OCI-LY7 (cell line): ENCODE measurements at regions not wholly inside any gene's neighbourhood (a gene's known extent, or its start where the extent isn't known, plus 50 kb on each side); places are given as distances from the start of the nearest gene placed in this dataset.

Source experiments
- EZH2phosphoT487 ChIP-seq: fragments of 200-600 bp; sonication (generic); IDR thresholded peaks from 2 replicates; pipeline ENCODE4 v1.6.1; 2018; ENCODE audit warnings: low read depth, borderline replicate concordance, mild to moderate bottlenecking, mixed run types, antibody characterized with exemption, low read length, moderate library complexity, mixed read lengths
- TF ChIP-seq, protein P1 (sequence below): fragments of 200-600 bp; sonication (generic); conservative IDR thresholded peaks from 2 replicates; pipeline ENCODE4 v1.5.1; 2014; ENCODE audit warnings: mild to moderate bottlenecking, antibody characterized with exemption, low read length, moderate library complexity, mixed read lengths

- TF ChIP-seq, protein P1, sequence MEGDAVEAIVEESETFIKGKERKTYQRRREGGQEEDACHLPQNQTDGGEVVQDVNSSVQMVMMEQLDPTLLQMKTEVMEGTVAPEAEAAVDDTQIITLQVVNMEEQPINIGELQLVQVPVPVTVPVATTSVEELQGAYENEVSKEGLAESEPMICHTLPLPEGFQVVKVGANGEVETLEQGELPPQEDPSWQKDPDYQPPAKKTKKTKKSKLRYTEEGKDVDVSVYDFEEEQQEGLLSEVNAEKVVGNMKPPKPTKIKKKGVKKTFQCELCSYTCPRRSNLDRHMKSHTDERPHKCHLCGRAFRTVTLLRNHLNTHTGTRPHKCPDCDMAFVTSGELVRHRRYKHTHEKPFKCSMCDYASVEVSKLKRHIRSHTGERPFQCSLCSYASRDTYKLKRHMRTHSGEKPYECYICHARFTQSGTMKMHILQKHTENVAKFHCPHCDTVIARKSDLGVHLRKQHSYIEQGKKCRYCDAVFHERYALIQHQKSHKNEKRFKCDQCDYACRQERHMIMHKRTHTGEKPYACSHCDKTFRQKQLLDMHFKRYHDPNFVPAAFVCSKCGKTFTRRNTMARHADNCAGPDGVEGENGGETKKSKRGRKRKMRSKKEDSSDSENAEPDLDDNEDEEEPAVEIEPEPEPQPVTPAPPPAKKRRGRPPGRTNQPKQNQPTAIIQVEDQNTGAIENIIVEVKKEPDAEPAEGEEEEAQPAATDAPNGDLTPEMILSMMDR = no peak
- TF ChIP-seq EZH2phosphoT487 = no peak
Measured at GRCh38 chr12:83793616-83794015, 1106.9 kb downstream of the TMTC2 start.
